HTR-8/SVneo (cell line): ENCODE measurements at regions not wholly inside any gene's neighbourhood (a gene's known extent, or its start where the extent isn't known, plus 50 kb on each side); places are given as distances from the start of the nearest gene placed in this dataset.
A peak's percentile ranks its signal among the peaks of the same experiment; 100 is the strongest.

Experiments used
- DNase-seq: peaks from one replicate; pipeline ENCODE4 v3.0.0; 2011; ENCODE audit warnings: low spot score, mixed read lengths; ENCODE audit not compliant: insufficient read length
- FAIRE-seq: peaks from 2 replicates; lab custom pipeline; 2011; peaks lifted over from hg19 to GRCh38; lab: Jason Lieb, UNC

DNA sequence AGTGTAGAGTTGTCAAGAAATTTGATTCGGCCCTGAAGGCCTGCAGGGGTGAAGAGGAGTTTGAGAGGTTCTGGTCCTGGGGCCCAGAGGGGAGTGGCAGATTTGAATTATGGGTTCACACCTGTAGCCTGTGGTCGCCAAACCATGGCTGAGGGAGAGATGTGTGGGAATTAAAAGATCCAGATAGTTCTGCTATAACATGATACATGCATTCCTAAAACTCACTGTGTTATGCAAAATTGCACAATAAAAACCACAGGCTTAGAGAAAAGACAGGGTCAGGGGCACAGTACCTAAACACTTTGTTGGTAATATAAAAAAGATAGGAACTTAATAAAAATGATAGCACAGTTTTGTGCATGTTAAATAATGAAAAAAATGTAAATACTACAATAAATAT is 106.2 kb downstream of the TMEM30B start:
- DNase-seq = peak; percentile 93
- FAIRE-seq = peak; percentile 98

DNA sequence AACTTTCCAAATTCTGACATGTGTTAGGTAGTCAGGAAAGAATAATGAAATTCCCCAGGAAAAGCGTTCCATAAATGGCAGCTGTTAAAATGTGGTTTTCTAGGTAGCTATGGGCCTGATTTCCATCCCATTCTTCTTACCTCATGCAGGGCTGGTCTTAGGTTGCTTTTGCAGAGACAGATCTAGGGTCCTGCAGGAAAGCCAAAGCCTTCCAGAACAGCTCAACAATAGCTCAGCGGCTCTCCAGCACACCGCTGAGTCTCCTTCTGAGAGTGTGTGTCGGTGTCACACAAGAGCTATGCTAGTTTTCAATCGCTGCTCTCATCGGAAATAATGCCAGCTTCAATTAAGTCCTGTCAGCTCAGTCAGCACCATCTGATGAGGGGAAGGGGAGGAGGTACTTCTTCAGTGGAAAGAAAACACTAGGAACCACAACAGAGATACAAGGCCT is 106.7 kb downstream of the TMEM30B start:
- FAIRE-seq = no peak
- DNase-seq = no peak

DNA sequence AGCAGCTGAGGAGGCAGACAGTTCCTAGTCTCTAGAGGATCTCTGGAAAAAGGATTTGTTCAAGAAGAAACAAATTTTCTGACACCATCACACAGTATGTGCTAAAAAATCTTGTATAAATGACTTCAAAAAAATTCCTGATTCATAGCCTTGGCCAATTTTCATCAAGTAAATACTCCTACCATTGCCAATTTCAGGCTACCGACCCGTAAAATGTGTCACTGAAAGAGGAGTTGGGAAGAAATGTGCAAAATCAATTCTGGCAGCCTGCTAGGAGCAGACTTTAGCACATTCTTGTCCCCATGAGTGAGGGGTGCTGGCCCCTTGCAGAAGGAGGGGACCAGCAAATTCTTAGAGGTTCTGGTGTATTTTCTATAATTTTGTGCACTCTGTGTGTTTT is 109.4 kb downstream of the TMEM30B start:
- peak; percentile 95 for FAIRE-seq
- DNase-seq = no peak

DNA sequence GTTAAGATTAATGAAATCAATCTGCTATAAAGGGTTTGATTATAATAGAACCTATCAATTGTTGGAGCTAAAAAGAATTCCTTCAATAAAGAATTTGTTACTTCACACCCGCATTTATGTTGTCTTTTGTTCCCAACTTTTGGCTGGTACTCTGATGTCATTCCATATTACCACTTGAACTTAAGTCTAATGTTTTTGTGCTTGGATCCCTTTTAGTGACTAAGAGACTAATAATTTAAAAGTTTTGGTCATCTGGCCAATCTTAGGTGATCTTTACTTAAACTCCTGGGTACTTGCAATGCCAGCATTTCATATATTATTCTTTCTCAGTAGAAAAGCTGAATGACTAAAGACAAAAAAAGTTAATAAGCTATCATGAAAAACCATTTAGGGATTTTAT is 113.0 kb downstream of the TMEM30B start:
- DNase-seq (no peak), FAIRE-seq (no peak)

DNA sequence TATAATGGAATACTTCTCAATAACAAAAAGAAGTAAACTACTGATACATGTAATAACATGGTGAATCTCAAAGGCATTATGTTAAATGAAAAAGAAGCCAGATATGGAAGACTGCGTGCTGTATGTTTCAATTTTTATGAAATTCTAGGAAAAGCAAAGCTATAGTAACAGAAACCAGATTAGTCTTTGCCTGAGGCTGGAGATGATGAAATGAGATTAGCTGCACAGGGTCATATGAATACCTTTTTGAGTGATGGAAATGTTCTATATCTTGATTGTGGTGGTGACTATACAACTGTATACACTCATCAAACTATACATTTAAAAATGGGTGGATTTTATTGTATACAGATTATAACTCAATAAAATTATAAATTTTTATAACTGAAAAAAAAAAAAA is 113.5 kb downstream of the TMEM30B start:
- peak; percentile 95 for FAIRE-seq
- no peak for DNase-seq

DNA sequence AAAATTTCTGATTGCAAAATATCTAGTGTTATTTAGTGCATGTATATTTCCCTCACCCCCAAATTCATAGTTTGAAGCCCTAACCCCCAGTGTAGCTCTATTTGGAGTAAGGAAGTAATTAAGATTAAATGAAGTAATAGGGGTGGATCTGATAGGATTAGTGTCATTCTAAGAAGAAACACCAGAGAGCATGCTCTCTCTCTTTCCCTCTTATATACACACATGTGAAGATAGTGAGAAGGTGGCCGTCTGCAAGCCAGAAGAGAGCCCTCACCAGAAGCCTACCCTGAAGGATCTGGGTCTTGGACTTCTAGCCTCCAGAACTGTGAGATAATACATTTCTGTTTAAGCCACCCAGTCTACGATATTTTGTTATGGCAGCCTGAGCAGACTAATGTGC is 120.3 kb downstream of the TMEM30B start:
- FAIRE-seq = peak; percentile 94
- no peak for DNase-seq

DNA sequence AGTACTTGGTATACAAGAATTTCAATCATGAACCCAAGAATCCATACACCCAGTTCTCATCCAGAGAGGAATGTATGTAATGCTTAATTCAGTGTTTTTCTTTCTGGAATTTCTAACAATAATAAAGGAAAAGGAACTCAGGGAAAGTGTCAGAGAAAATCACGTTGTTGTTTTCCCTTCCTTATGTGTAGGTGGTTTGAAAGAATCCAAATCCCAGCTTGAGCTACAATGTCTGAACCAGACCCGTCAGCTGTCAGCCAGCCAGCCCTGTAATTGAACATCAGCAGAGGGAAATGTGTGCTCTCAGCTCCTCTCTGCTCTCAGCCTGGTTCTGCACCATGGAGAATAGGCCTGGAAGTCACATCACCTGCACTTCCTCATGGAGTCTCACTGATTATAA is 126.5 kb downstream of the TMEM30B start:
- FAIRE-seq (no peak), DNase-seq (no peak)

DNA sequence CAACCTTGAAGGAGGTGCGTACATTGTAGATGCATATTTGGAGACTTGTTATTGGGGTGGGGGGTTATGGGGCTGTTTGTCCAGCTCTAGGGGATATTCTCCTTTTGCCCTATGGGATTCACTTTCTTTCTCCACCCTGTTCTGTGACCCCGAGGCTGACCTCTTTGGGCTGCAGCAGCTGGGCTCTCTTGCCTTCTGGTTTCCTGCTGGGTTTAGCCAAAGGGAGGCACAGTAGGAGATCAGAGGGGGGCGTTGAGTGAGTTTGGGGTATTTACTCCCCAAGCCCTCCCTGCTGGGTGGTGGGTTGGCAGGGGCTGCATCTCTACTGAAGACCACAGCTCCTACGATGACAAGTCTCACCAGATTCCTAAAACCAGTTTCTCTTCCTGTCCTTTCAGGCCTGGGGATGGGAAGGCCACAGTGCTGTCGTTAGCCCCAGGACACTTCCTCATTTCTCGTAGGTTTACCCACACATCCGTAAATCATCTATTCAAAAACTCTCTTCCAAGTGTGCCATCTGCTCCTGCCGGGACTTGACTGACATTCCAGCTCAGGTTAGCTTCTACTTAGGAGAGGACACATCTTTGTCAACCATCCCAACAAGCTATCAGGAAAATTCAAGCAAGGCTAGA is 127.1 kb downstream of the TMEM30B start:
- no peak for FAIRE-seq
- DNase-seq = no peak

DNA sequence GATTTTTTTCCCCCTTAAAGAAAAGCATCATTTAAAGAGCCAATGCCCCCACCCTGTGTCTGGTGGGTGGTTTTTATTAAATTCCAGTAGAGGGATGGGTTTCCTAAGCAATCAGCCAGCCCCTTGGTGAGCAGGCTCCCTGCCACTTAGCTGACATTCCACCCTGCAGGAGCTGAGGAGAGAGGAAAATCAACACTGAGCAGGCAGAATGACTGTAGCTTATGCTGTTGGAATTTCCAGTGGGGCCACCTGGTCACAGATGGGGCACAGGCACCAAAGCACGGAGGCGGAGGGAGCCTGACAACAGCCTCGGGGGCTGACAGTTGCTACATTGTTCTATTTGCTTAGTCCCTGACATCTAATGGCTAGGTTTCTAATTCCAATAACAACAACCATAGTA is 127.7 kb downstream of the TMEM30B start:
- peak; percentile 100 for FAIRE-seq
- DNase-seq = peak; percentile 94

DNA sequence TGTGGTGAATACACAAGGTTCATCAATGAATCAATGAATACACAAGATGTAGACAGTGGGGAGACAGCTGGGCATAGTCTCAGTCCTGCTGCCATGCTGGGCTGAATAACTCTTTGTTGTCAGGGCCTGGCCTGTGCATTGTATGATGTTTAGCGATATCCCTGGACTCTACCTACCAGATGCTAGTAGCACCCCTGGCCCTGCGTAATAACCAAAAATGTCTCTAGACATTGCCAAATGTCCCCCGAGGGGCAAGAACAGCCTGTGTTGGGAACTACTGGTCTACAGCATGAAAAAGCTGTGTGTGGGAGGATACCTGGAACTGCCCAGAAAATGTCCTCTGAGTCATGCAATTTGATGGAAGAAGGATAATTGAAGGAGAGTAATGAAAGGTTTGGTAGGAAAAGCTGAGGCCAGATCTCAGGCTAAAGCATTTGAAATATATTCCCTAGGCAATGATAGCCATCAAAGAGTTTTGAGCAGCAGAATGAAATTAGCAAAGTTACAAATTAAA is 128.2 kb downstream of the TMEM30B start:
- no peak for FAIRE-seq
- DNase-seq = peak; percentile 85

DNA sequence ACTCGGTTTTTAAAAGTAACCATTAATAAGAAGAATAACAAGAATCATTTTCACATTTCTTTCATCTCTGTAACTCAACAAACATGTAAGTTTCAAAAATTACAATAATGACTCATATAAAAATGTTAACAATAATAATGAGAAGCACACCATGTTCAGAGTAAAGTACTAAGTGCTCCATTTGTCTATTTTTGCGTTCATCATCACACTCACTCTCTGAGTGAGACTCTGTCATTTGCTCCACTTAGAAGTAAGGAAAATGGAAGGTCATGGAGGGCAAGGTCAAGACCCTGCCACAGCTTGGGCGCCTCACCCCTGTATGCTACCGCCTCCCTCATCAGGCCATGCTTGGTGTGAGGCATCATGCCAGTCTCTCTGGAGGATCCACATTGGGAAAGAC is 129.9 kb downstream of the TMEM30B start:
- DNase-seq (no peak), FAIRE-seq (peak; percentile 96)

DNA sequence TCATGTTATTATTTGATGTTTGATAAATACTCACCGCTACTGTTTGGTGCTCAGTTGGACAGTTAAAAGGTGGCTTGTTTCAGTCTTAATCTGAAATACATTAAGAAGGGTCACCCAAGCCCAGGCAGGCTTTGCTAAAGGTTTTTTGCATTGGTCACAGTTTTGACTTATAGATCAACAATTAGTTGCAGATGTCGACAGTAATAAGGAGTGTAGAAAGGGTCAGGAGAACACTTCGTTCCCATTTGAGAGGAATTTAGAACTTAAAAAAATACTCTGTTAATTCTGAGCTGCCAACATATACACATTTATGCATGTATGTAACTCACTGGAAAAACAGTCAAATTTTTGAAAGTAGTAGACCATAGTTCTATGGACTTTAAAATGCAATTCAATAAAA is 130.3 kb downstream of the TMEM30B start:
- DNase-seq (no peak), FAIRE-seq (peak; percentile 98)

DNA sequence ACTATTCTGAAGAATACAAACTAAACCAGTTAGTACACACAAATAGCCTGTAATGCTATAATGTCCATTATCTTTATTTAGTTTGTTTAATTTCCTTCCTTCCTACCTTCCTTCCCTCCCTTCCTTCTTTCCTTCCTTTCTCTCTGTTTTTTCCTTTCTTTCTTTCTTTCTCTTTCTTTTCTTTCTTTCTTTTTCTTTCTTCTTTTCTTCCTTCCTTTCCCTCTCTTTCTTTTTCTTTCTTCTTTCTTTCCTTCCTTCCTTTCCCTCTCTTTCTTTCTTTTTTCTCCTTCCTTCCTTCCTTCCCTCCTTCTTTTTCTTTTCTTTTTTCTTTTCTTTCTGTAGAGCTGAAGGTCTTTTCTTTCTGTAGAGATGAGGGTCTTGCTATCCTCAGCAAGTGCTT is 131.2 kb downstream of the TMEM30B start:
- DNase-seq (no peak), FAIRE-seq (no peak)

DNA sequence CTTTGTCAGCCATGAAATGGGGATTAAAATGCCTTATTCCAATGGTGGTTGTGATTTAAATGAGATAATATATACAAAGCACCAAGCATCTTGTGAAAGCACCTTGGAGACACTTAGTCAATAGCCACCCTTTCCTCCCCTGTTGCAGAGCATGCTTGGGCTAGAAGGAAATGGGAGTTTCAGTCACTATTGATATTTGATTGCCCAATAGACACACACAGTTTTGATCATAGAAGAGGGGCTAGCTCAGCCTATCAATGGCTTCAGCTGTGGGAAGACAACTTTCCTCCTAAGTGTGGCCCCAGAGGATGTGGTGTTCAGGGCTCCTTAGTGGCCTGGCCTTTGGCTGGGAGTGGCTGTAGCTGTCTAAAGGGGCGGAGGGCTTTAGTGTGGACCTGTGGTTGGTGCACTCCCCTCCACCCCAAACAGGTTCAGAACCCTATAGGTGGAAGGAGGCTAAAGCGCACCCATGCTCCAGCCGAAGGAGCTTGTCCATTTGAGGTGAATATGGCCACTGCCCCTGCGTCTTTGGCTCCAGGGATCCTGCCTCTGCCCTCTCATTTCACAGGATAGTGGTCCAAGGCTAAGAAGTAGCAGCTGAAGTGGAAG is 132.3 kb downstream of the TMEM30B start:
- no peak for FAIRE-seq
- no peak for DNase-seq

DNA sequence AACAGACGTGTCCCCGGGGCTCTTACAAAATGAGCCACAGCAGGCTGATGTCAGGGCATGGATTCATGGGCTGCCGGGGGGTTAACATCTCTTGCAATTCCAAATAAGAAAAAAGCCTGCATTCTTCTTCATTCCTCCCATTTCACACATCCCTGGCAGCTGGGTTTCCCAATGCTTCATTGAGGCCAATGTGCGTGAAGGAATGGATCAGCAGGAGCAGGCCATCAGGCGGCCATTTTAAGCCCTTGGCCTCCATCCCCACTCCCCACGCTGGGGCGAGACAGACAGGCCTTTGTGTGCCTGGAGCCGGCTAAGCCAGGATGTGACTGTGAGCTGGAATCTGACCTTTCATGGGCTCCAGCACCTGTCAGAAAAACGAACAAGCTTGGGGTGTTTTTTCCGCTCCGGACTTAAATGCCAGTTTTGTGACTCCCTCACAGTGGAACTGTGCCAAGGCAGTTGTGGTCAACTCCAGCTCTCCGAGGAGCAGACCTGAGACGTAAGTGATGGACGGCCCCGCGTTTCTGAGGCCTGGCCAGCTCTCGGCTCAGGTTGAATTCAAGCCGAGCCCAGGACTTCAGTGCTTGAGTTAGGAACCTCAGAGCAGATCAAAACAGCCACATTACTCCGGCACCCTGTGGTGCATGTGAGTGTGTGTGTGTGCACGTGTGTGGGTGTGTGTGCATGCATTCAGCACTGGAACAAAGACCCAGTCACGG is 133.1 kb downstream of the TMEM30B start:
- DNase-seq = peak; percentile 99
- peak; percentile 100 for FAIRE-seq

DNA sequence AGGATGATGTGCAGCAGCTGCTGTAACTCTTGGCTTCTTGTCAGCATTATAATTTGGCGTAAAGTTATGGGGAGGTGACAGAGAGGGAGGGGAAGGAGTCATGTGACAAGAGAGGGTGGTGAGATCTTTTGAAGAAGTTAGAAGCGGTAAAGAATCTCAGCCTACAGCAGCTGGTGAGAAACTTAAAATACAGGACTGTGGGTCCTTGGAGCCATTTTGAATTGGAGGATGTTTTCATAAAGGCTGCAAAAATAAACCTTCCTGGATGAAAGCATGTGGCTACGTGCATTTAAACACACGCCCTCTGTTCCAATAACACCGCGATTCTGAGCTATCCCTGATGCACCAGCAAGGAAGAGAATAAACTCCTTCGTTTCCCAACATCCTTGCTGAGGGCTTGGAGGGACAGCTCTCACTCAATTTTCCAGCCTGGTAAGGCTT is 133.7 kb downstream of the TMEM30B start:
- DNase-seq (no peak), FAIRE-seq (no peak)

DNA sequence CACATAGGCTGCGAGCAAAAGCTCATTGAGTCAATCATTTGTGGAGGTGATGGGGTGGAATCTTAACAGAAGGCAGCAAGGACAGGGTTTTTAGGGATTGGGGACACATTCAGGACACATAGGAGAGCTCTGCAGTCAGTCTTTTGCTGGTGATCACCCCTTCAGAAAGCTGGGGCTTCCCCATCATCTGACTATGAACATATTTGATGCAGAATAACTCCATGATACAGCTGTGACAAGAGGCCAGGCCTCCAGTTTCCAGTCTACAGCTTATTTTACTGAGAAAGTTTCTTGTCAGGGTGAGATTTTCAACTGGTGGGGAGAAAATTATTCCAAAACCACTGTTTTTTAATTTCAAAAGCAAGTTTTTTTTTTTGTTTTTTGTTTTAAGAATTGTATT is 134.2 kb downstream of the TMEM30B start:
- FAIRE-seq = no peak
- no peak for DNase-seq

DNA sequence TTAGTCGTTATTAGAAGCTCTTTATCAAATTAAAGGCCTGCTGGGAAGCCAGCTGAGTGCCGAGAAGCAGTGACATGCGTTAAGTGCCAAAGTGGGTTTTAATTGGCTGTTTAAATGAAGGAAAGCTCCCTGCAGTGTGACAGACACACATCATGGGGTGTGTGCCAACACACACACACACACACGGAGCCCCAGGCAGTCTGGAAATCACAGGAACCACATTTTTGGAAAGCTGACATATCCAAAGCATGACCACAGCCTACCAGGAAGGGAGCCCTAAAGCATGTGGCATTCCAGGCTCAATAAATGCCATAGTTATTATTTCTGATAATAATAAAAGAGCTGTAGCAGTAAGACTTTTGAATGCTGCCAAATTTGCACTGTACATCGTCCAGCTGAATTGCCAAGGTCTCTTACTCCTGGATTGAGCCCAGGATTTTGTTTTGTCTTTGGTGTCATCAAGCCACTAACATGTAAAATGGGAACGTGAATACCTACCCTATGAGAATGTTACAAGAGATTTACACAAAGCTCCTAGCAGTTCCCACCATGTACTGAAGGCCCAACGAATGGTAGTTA is 135.1 kb downstream of the TMEM30B start:
- DNase-seq (no peak), FAIRE-seq (no peak)

DNA sequence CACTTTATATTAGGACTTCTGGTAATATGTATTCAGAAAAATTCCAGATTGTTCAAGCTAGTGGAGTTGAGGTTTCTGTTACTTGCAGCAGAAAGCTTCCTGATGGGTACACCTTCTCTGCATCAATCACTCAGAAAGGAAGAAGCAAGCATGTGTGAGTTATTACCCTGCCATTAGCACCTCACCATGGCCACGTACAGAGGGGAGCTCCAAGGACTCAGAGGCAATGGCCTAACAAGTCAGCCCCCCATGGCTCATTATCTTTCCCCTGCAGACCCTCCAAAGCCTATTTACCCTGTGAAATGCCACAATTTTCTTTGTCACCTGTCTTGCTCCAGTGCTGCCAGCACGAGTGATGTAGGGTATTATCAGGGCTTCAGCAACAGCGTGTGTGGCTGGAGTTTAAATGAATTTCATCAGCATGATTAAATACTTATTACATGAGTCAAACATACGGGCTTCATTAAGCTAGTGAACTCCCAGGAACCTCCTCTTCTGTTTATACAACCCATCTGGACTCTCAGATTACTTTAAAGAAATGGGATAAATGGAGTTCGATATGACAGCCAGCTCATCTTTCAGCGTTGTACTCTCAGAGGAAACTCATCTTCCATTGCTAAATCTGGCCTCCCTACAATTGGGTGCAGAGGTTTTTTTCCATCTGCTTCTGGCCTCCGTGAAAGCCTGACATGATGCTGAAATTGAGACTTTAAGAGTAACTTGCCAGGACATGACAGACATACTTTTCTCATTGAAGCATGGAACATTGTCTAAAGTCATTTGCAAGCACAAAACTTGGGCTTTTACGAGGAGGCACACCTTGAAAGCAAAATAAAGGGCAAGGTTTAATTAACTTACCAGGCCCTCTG is 135.9 kb downstream of the TMEM30B start:
- peak; percentile 100 for FAIRE-seq
- DNase-seq = peak; percentile 97
